Panc1 (cell line): ENCODE measurements at regions not wholly inside any gene's neighbourhood (a gene's known extent, or its start where the extent isn't known, plus 50 kb on each side); places are given as distances from the start of the nearest gene placed in this dataset.

Experiments
- CTCF ChIP-seq: fragments of 450-650 bp; IDR thresholded peaks from 2 replicates; pipeline ENCODE4 v1.5.1; 2017; ENCODE audit warnings: mild to moderate bottlenecking
- POLR2AphosphoS5 ChIP-seq: IDR thresholded peaks from 2 replicates; pipeline ENCODE4 v1.6.1; 2012; ENCODE audit warnings: mild to moderate bottlenecking, low read depth, low read length, moderate library complexity
- REST ChIP-seq, 2 experiments: IDR thresholded peaks; 2 replicates each; pipeline ENCODE4 v1.6.1; 2011 to 2012; ENCODE audit warnings: low read depth in 2 of 2, control low read depth in 1 of 2, low read length in 1 of 2, mild to moderate bottlenecking in 1 of 2, moderate library complexity in 1 of 2; ENCODE audit not compliant: insufficient read depth in 1 of 2
- SIN3A ChIP-seq: IDR thresholded peaks from 2 replicates; pipeline ENCODE4 v1.6.1; 2012; ENCODE audit warnings: low read depth, mild to moderate bottlenecking, low read length, moderate library complexity, borderline replicate concordance; ENCODE audit not compliant: insufficient read depth
- TCF7L2 ChIP-seq: IDR thresholded peaks from 2 replicates; pipeline ENCODE4 v1.6.1; 2011; ENCODE audit warnings: mild to moderate bottlenecking, low read depth, low read length, inconsistent platforms

GRCh38 chr7:10038351-10038750 is 935.3 kb upstream of the PHF14 start:
- TF ChIP-seq POLR2AphosphoS5, result no peak
- TF ChIP-seq CTCF, result no peak
- TF ChIP-seq TCF7L2, result no peak
- no peak for TF ChIP-seq SIN3A
- no peak for TF ChIP-seq REST (IDR thresholded peaks at IDR 0.05; ENCODE audit: insufficient read depth in 1 of 2, low read depth in 2 of 2, low read length in 1 of 2)
